Raji (cell line): ENCODE measurements at regions not wholly inside any gene's neighbourhood (a gene's known extent, or its start where the extent isn't known, plus 50 kb on each side); places are given as distances from the start of the nearest gene placed in this dataset.

Source experiments
- POLR2A ChIP-seq: IDR thresholded peaks from 2 replicates; pipeline ENCODE4 v1.6.1; 2011; ENCODE audit warnings: low read depth, low read length, control low read depth; ENCODE audit not compliant: insufficient read depth

GRCh38 chr2:6186332-6187151, 494.4 kb downstream of the SOX11 start:
- no peak for TF ChIP-seq POLR2A

GRCh38 chr2:6196449-6196848, 504.3 kb downstream of the SOX11 start:
- TF ChIP-seq POLR2A = no peak

GRCh38 chr2:6202756-6203155, 510.6 kb downstream of the SOX11 start:
- no peak for TF ChIP-seq POLR2A

- TF ChIP-seq POLR2A = no peak
Observed at GRCh38 chr2:6203291-6203959, 511.2 kb downstream of the SOX11 start.

GRCh38 chr2:6206882-6207281, 514.7 kb downstream of the SOX11 start:
- no peak for TF ChIP-seq POLR2A

- no peak for TF ChIP-seq POLR2A
Observed at GRCh38 chr2:6211236-6211635, 519.1 kb downstream of the SOX11 start.

GRCh38 chr2:6212491-6212890, 520.3 kb downstream of the SOX11 start:
- no peak for TF ChIP-seq POLR2A

GRCh38 chr2:6213056-6213780, 521.0 kb downstream of the SOX11 start:
- no peak for TF ChIP-seq POLR2A

GRCh38 chr2:6214471-6214870, 522.3 kb downstream of the SOX11 start:
- no peak for TF ChIP-seq POLR2A

GRCh38 chr2:6215053-6215452, 522.9 kb downstream of the SOX11 start:
- no peak for TF ChIP-seq POLR2A

GRCh38 chr2:6216234-6216633, 524.0 kb downstream of the SOX11 start:
- no peak for TF ChIP-seq POLR2A

- no peak for TF ChIP-seq POLR2A
Observed at GRCh38 chr2:6218926-6219325, 526.7 kb downstream of the SOX11 start.

- TF ChIP-seq POLR2A = no peak
Observed at GRCh38 chr2:6219906-6220305, 527.7 kb downstream of the SOX11 start.

- no peak for TF ChIP-seq POLR2A
Observed at GRCh38 chr2:6222296-6222695, 530.1 kb downstream of the SOX11 start.

GRCh38 chr2:6224267-6224666, 532.1 kb downstream of the SOX11 start:
- TF ChIP-seq POLR2A = no peak

GRCh38 chr2:6228251-6228650, 536.1 kb downstream of the SOX11 start:
- no peak for TF ChIP-seq POLR2A

- TF ChIP-seq POLR2A = no peak
Observed at GRCh38 chr2:6231166-6231565, 539.0 kb downstream of the SOX11 start.

GRCh38 chr2:6233993-6234392, 541.8 kb downstream of the SOX11 start:
- no peak for TF ChIP-seq POLR2A
